ENCODE measurements at regions not wholly inside any gene's neighbourhood (a gene's known extent, or its start where the extent isn't known, plus 50 kb on each side); places are given as distances from the start of the nearest gene placed in this dataset.

GRCh38 chr12:28908646-28909045 is 240.4 kb upstream of the FAR2 start:
- TF ChIP-seq EZH2 (IDR thresholded peaks at IDR 0.05; ENCODE audit: low read length): no peak
- TF ChIP-seq, protein P1, sequence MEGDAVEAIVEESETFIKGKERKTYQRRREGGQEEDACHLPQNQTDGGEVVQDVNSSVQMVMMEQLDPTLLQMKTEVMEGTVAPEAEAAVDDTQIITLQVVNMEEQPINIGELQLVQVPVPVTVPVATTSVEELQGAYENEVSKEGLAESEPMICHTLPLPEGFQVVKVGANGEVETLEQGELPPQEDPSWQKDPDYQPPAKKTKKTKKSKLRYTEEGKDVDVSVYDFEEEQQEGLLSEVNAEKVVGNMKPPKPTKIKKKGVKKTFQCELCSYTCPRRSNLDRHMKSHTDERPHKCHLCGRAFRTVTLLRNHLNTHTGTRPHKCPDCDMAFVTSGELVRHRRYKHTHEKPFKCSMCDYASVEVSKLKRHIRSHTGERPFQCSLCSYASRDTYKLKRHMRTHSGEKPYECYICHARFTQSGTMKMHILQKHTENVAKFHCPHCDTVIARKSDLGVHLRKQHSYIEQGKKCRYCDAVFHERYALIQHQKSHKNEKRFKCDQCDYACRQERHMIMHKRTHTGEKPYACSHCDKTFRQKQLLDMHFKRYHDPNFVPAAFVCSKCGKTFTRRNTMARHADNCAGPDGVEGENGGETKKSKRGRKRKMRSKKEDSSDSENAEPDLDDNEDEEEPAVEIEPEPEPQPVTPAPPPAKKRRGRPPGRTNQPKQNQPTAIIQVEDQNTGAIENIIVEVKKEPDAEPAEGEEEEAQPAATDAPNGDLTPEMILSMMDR (optimal IDR thresholded peaks at IDR 0.05 in 1 of 3, IDR thresholded peaks at IDR 0.05 in 1 of 3, conservative IDR thresholded peaks at IDR 0.05 in 1 of 3; ENCODE audit: extremely low read depth in 1 of 3, insufficient read depth in 2 of 3, low read length in 3 of 3): no peak

Measured in keratinocyte (primary cell).